Nephron (organoid): ENCODE measurements at regions not wholly inside any gene's neighbourhood (a gene's known extent, or its start where the extent isn't known, plus 50 kb on each side); places are given as distances from the start of the nearest gene placed in this dataset.
"Not testable (repeated sequence)": the region's sequence is repeated elsewhere in the genome, so short reads cannot be mapped to it uniquely, and the experiment has no call there.

Experiments used
- H3K27ac Mint-ChIP-seq, 3 experiments: 2 replicates each; pipeline ENCODE4 v1.8.0; 2020; ENCODE audit warnings: mixed read lengths in 3 of 3, mild to moderate bottlenecking in 2 of 3, moderate library complexity in 1 of 3
- H3K27me3 Mint-ChIP-seq: 2 replicates; pipeline ENCODE4 v1.8.0; 2021; ENCODE audit warnings: low read depth, mild to moderate bottlenecking, moderate library complexity, mixed read lengths
- H3K36me3 Mint-ChIP-seq: 2 replicates; pipeline ENCODE4 v1.8.0; 2020; ENCODE audit warnings: low read depth, mixed read lengths
- H3K4me1 Mint-ChIP-seq: 2 replicates; pipeline ENCODE4 v1.8.0; 2020; ENCODE audit warnings: mixed read lengths
- H3K4me3 Mint-ChIP-seq, 3 experiments: 2 replicates each; pipeline ENCODE4 v1.8.0; 2020; ENCODE audit warnings: mild to moderate bottlenecking in 3 of 3, mixed read lengths in 3 of 3, moderate library complexity in 2 of 3
- H3K9me3 Mint-ChIP-seq: 2 replicates; pipeline ENCODE4 v1.8.0; 2020; ENCODE audit warnings: mixed read lengths
- TF ChIP-seq, protein P1 (sequence below), 3 experiments: fragments of 200-600 bp; sonication (generic); IDR thresholded peaks; one replicate each; pipeline ENCODE4 v1.5.0; 2021; ENCODE audit warnings: antibody characterized with exemption in 3 of 3; ENCODE audit not compliant: unreplicated experiment in 3 of 3

DNA sequence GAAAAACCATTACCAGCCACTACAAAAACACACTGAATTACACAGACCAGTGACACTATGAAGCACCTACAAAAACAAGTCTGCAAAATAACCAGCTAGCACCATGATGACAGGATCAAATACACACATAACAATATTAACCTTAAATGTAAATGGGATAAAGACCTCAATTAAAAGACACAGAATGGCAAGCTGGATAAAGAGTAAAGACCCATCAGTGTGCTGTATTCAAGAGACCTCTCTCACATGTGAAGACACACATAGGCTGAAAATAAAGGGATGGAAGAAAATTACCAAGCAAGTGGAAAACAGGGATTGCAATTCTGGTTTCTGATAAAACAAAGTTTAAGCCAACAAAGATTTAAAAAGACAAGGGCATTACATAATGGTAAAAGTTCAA is 482.7 kb upstream of the MCTP2 start:
- Mint-ChIP-seq H3K4me1 (no peaks in the 10 kb centered on the region), H3K36me3 (no peaks in the 10 kb centered on the region), H3K27me3 (no peaks in the 10 kb centered on the region), H3K27ac (no peak overlapping the region), H3K4me3 (no peak overlapping the region), H3K9me3 (peaks cover 54% of the 10 kb centered on the region)
- TF ChIP-seq, protein P1, sequence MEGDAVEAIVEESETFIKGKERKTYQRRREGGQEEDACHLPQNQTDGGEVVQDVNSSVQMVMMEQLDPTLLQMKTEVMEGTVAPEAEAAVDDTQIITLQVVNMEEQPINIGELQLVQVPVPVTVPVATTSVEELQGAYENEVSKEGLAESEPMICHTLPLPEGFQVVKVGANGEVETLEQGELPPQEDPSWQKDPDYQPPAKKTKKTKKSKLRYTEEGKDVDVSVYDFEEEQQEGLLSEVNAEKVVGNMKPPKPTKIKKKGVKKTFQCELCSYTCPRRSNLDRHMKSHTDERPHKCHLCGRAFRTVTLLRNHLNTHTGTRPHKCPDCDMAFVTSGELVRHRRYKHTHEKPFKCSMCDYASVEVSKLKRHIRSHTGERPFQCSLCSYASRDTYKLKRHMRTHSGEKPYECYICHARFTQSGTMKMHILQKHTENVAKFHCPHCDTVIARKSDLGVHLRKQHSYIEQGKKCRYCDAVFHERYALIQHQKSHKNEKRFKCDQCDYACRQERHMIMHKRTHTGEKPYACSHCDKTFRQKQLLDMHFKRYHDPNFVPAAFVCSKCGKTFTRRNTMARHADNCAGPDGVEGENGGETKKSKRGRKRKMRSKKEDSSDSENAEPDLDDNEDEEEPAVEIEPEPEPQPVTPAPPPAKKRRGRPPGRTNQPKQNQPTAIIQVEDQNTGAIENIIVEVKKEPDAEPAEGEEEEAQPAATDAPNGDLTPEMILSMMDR (IDR thresholded peaks at IDR 0.05; ENCODE audit: unreplicated experiment in 3 of 3), result no peak

DNA sequence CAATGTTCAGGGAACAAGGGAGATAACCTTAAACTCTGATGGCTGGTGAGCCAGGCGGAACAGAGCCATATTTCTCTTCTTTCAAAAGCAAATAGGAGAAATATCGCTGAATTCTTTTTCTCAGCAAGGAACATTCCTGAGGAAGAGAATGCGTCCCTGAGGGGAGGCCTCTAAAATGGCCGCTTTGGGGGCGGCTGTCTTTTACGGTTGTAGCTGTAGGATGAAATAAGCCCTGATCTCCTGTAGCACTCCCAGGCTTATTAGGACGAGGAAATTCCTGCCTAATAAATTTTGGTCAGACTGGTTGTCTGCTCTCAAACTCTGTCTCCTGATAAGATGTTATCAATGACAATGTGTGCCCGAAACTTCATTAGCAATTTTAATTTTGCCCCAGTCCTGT is 496.4 kb upstream of the MCTP2 start:
- not testable (repeated sequence) for H3K4me1 Mint-ChIP-seq, H3K27ac Mint-ChIP-seq, H3K27me3 Mint-ChIP-seq, H3K4me3 Mint-ChIP-seq, H3K36me3 Mint-ChIP-seq
- peaks cover 35% of the 10 kb centered on the region for H3K9me3 Mint-ChIP-seq

DNA sequence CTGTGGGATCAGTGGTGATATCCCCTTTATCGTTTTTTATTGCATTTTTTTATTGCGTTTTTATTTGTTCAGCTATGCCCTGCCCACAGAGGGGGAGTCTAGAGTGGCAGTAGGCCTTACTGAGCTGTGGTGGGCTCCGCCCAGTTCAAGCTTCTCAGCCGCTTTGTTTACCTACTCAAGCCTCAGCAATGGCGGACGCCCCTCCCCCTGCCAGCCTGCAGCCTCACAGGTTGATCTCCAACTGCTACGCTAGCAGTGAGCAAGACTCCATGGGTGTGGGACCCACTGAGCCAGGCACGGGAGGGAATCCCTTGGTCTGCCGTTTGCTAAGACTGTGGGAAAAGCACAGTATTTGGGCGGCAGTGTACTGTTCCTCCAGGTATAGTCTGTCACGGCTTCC is 500.6 kb upstream of the MCTP2 start:
- TF ChIP-seq, protein P1 (IDR thresholded peaks at IDR 0.05; ENCODE audit: unreplicated experiment in 3 of 3), result no peak
- Mint-ChIP-seq H3K36me3 (no peaks in the 10 kb centered on the region), H3K4me1 (no peaks in the 10 kb centered on the region), H3K27ac (no peak overlapping the region), H3K27me3 (peaks cover 3% of the 10 kb centered on the region), H3K9me3 (peaks cover 47% of the 10 kb centered on the region), H3K4me3 (no peak overlapping the region)

GRCh38 chr15:93722165-93722564 is 509.2 kb upstream of the MCTP2 start:
- Mint-ChIP-seq H3K4me1 (no peaks in the 10 kb centered on the region), H3K27ac (no peak overlapping the region), H3K9me3 (no peaks in the 10 kb centered on the region), H3K27me3 (peaks cover 4% of the 10 kb centered on the region), H3K4me3 (no peak overlapping the region), H3K36me3 (no peaks in the 10 kb centered on the region)
- TF ChIP-seq, protein P1 (IDR thresholded peaks at IDR 0.05; ENCODE audit: unreplicated experiment in 3 of 3), result no peak

DNA sequence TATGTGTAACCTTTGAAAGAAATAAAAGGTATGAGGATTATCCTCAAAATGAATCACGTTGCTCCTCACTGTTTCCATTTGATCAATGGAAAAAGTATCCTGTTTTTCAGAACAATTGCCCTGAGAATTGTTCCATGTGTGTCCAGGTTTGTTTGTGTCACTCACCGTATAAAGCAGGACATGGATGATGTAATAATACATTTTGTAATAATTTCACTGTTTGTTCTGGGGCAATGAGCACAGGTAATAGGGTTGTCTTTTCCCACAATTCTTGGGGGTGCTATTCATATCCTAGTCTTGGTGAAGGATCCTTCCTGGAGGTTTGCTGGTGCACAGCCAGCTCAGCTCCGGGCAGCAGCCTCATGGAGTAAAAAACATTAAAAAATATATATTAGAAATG is 510.8 kb upstream of the MCTP2 start:
- no peak overlapping the region for H3K27ac Mint-ChIP-seq
- TF ChIP-seq, protein P1 (IDR thresholded peaks at IDR 0.05; ENCODE audit: unreplicated experiment in 3 of 3), result no peak
- no peaks in the 10 kb centered on the region for H3K36me3 Mint-ChIP-seq
- H3K4me3 Mint-ChIP-seq, result no peak overlapping the region
- H3K9me3 Mint-ChIP-seq, result no peaks in the 10 kb centered on the region
- peaks cover 13% of the 10 kb centered on the region for H3K27me3 Mint-ChIP-seq
- peaks cover 8% of the 10 kb centered on the region for H3K4me1 Mint-ChIP-seq

- Mint-ChIP-seq H3K4me1 (peaks cover 8% of the 10 kb centered on the region), H3K4me3 (no peak overlapping the region), H3K36me3 (no peaks in the 10 kb centered on the region), H3K9me3 (no peaks in the 10 kb centered on the region), H3K27ac (no peak overlapping the region), H3K27me3 (peaks cover 20% of the 10 kb centered on the region)
- TF ChIP-seq, protein P1 (IDR thresholded peaks at IDR 0.05; ENCODE audit: unreplicated experiment in 3 of 3), result no peak
Observed at GRCh38 chr15:93719921-93720351, 511.4 kb upstream of the MCTP2 start.
